ENCODE measurements at regions not wholly inside any gene's neighbourhood (a gene's known extent, or its start where the extent isn't known, plus 50 kb on each side); places are given as distances from the start of the nearest gene placed in this dataset.

- TF ChIP-seq DMBX1 (CRISPR knock-in tag; IDR thresholded peaks at IDR 0.05; ENCODE audit: borderline replicate concordance) = no peak
- no peak for TF ChIP-seq MCM2 (IDR thresholded peaks at IDR 0.05; ENCODE audit: low read depth)
- TF ChIP-seq ETV1 (tag; conservative IDR thresholded peaks at IDR 0.05; ENCODE audit: low read depth) = no peak
Measured at GRCh38 chr6:18640134-18640533, 253.0 kb downstream of the RNF144B start (continued).

GRCh38 chr6:18640754-18641153, 253.6 kb downstream of the RNF144B start:
- WGBS (ENCODE audit: insufficient coverage, low coverage, missing lambda C conversion rate) = 6% methylated on average over 1 of the region's 1 CpG
- H3K9me3 ChIP-seq (replicated peaks; ENCODE audit: control insufficient read depth, insufficient read depth, low read depth, low read length) = no peaks in the 10 kb centered on the region; the same call in 1 of the 2 replicates
- H3K4me1 ChIP-seq (replicated peaks in 1 of 2; ENCODE audit: control insufficient read depth in 2 of 2, insufficient read depth in 2 of 2, low read length in 2 of 2) = no peaks in the 10 kb centered on the region
- BruUV-seq (replicated peaks) = no TSS peak
- no peak overlapping the region for H3K4me3 ChIP-seq
- no peak overlapping the region for H3K9ac ChIP-seq (ENCODE audit: insufficient read depth in 1 of 2, low read depth in 2 of 2, low read length in 2 of 2)
- H3K36me3 ChIP-seq (ENCODE audit: control insufficient read depth, insufficient read depth, low read length) = no peaks in the 10 kb centered on the region
- no peak overlapping the region for H3K4me2 ChIP-seq (ENCODE audit: insufficient read depth, low read length)
- H2AFZ ChIP-seq (ENCODE audit: low read depth, low read length) = no peak overlapping the region
- H3K27ac ChIP-seq (ENCODE audit: extremely low read depth, low read depth, low read length) = no peak overlapping the region
- CTCF ChIA-PET (ENCODE audit: low intra/inter-chr PET ratio) = no interaction called here
- H3K9me1 ChIP-seq (ENCODE audit: control insufficient read depth, insufficient read depth, low read length) = no peaks in the 10 kb centered on the region
- H3K79me2 ChIP-seq (ENCODE audit: control insufficient read depth, insufficient read depth, low read length) = no peaks in the 10 kb centered on the region
- no peaks in the 10 kb centered on the region for H3K27me3 ChIP-seq (ENCODE audit: control insufficient read depth in 2 of 2, insufficient read depth in 2 of 2, low read length in 2 of 2)
- ATAC-seq = no peak
- DNase-seq (ENCODE audit: extremely low read depth in 1 of 4, low spot score in 3 of 4) = no peak
- no peak for FAIRE-seq
- POLR2A ChIA-PET = no interaction called here
- in situ Hi-C loops (cut with MboI) = no loop called here
- H4K20me1 ChIP-seq (replicated peaks; ENCODE audit: control insufficient read depth, insufficient read depth, low read length) = no peaks in the 10 kb centered on the region
- intact Hi-C loops (cut with micrococcal nuclease) = no loop called here
- TF ChIP-seq MAFG (tag; conservative IDR thresholded peaks at IDR 0.05) (peak; percentile 34; the same call in 1 of the 2 replicates), ZNF316 (IDR thresholded peaks at IDR 0.05) (peak; percentile 35), MAFF (IDR thresholded peaks at IDR 0.05; ENCODE audit: low read length) (0 out of 2 replicates have a peak, but pooled peaks have one; percentile 5), RBM15 (IDR thresholded peaks at IDR 0.05; ENCODE audit: insufficient read depth, low read length) (no peak), FOSL1 (tag; conservative IDR thresholded peaks at IDR 0.05) (no peak)
